ENCODE measurements at regions not wholly inside any gene's neighbourhood (a gene's known extent, or its start where the extent isn't known, plus 50 kb on each side); places are given as distances from the start of the nearest gene placed in this dataset.
"Not testable (repeated sequence)": the region's sequence is repeated elsewhere in the genome, so short reads cannot be mapped to it uniquely, and the experiment has no call there.

- Histone ChIP-seq H3K9me3 (ENCODE audit: control insufficient read depth, low read length) (peaks cover 13% of the 10 kb centered on the region), H3K9ac (ENCODE audit: extremely low read depth, low read length, poor library complexity, severe bottlenecking) (no peak overlapping the region), H3K4me1 (ENCODE audit: control insufficient read depth, insufficient read depth, low read length) (no peaks in the 10 kb centered on the region), H3K4me3 (ENCODE audit: low read length) (no peak overlapping the region), H3K27ac (ENCODE audit: low read depth, low read length) (no peak overlapping the region), H3K36me3 (ENCODE audit: control insufficient read depth, insufficient read depth, low read length) (no peaks in the 10 kb centered on the region), H3K27me3 (ENCODE audit: control insufficient read depth, insufficient read depth, low read length, poor library complexity, severe bottlenecking) (no peaks in the 10 kb centered on the region)
- TF ChIP-seq CTCF (conservative IDR thresholded peaks at IDR 0.05) = no peak
- Mint-ChIP-seq H3K4me3 (no peak overlapping the region), H3K27me3 (ENCODE audit: insufficient read depth) (no peaks in the 10 kb centered on the region), H3K4me1 (no peaks in the 10 kb centered on the region), H3K36me3 (ENCODE audit: low read depth) (no peaks in the 10 kb centered on the region), H3K27ac (no peak overlapping the region), H3K9me3 (peaks cover 16% of the 10 kb centered on the region)
- peak; percentile 52 for DNase-seq
- WGBS, 2 experiments (ENCODE audit: insufficient coverage in 1 of 2, insufficient read length in 1 of 2) = 90% methylated on average over 2 of the region's 2 CpGs; no CpG with 5 or more reads in 1 of the 2 experiments
These were observed 248.9 kb upstream of the FOXF1 start for GRCh38 chr16:86261379-86261778.

- not testable (repeated sequence) for H3K9me3 ChIP-seq (ENCODE audit: control insufficient read depth, low read length); H3K27ac ChIP-seq (ENCODE audit: low read depth, low read length); H3K27me3 ChIP-seq (ENCODE audit: control insufficient read depth, insufficient read depth, low read length, poor library complexity, severe bottlenecking); H3K36me3 ChIP-seq (ENCODE audit: control insufficient read depth, insufficient read depth, low read length); H3K9ac ChIP-seq (ENCODE audit: extremely low read depth, low read length, poor library complexity, severe bottlenecking); H3K4me3 ChIP-seq (ENCODE audit: low read length); H3K36me3 Mint-ChIP-seq (ENCODE audit: low read depth); H3K27ac Mint-ChIP-seq; DNase-seq; H3K4me1 ChIP-seq (ENCODE audit: control insufficient read depth, insufficient read depth, low read length); H3K4me3 Mint-ChIP-seq; H3K4me1 Mint-ChIP-seq; H3K9me3 Mint-ChIP-seq; H3K27me3 Mint-ChIP-seq (ENCODE audit: insufficient read depth)
- 85 to 94% methylated on average over 2 of the region's 3 CpGs for WGBS, 2 experiments (ENCODE audit: insufficient coverage in 1 of 2, insufficient read length in 1 of 2)
These were observed 242.7 kb upstream of the FOXF1 start for GRCh38 chr16:86267657-86268056.

DNA sequence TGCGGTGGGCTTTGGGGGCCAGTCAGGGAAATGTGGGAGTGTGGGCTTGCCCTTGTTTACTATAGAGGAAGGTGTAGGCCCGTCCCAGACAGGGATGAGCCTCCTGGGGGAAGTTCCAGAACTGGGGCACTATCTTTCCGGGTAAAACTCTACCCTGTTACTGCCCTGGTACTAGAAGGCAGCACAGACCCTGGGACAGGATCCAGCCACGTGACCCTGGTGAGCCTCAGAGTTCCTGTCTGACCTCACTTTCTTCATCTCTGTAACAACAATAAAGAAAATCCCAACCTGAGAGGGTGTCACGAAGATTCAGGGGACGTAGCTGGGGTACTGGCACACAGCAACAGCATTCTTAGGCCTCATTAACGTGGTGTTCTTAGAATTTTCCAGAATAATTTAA is 239.6 kb upstream of the FOXF1 start:
- no peaks in the 10 kb centered on the region for H3K4me1 ChIP-seq (ENCODE audit: control insufficient read depth, insufficient read depth, low read length)
- Mint-ChIP-seq H3K27me3 (ENCODE audit: insufficient read depth) (peaks cover 13% of the 10 kb centered on the region), H3K4me3 (no peak overlapping the region), H3K36me3 (ENCODE audit: low read depth) (no peaks in the 10 kb centered on the region), H3K4me1 (peaks cover 9% of the 10 kb centered on the region), H3K27ac (no peak overlapping the region), H3K9me3 (peaks cover 7% of the 10 kb centered on the region)
- H3K27me3 ChIP-seq (ENCODE audit: control insufficient read depth, insufficient read depth, low read length, poor library complexity, severe bottlenecking) = no peaks in the 10 kb centered on the region
- no peaks in the 10 kb centered on the region for H3K36me3 ChIP-seq (ENCODE audit: control insufficient read depth, insufficient read depth, low read length)
- WGBS, 2 experiments (ENCODE audit: insufficient coverage in 1 of 2, insufficient read length in 1 of 2) = 78 to 79% methylated on average over 6 to 7 of the region's 7 CpGs
- no peak for DNase-seq
- TF ChIP-seq CTCF (conservative IDR thresholded peaks at IDR 0.05) = no peak
- no peak overlapping the region for H3K4me3 ChIP-seq (ENCODE audit: low read length)
- no peak overlapping the region for H3K27ac ChIP-seq (ENCODE audit: low read depth, low read length)
- H3K9ac ChIP-seq (ENCODE audit: extremely low read depth, low read length, poor library complexity, severe bottlenecking) = no peak overlapping the region
- no peaks in the 10 kb centered on the region for H3K9me3 ChIP-seq (ENCODE audit: control insufficient read depth, low read length)

GRCh38 chr16:86272744-86273143 is 237.6 kb upstream of the FOXF1 start:
- Histone ChIP-seq H3K27me3 (ENCODE audit: control insufficient read depth, insufficient read depth, low read length, poor library complexity, severe bottlenecking) (peaks cover 13% of the 10 kb centered on the region), H3K4me3 (ENCODE audit: low read length) (no peak overlapping the region), H3K4me1 (ENCODE audit: control insufficient read depth, insufficient read depth, low read length) (no peaks in the 10 kb centered on the region), H3K9me3 (ENCODE audit: control insufficient read depth, low read length) (no peaks in the 10 kb centered on the region), H3K27ac (ENCODE audit: low read depth, low read length) (no peak overlapping the region), H3K9ac (ENCODE audit: extremely low read depth, low read length, poor library complexity, severe bottlenecking) (no peak overlapping the region), H3K36me3 (ENCODE audit: control insufficient read depth, insufficient read depth, low read length) (no peaks in the 10 kb centered on the region)
- H3K27ac Mint-ChIP-seq = no peak overlapping the region
- peaks cover 7% of the 10 kb centered on the region for H3K9me3 Mint-ChIP-seq
- H3K4me1 Mint-ChIP-seq = peaks cover 9% of the 10 kb centered on the region
- H3K4me3 Mint-ChIP-seq = no peak overlapping the region
- H3K27me3 Mint-ChIP-seq (ENCODE audit: insufficient read depth) = peaks cover 29% of the 10 kb centered on the region
- no peaks in the 10 kb centered on the region for H3K36me3 Mint-ChIP-seq (ENCODE audit: low read depth)
- no peak for DNase-seq
- TF ChIP-seq CTCF (conservative IDR thresholded peaks at IDR 0.05) = no peak
- 71 to 100% methylated on average over 1 of the region's 1 CpG for WGBS, 2 experiments (ENCODE audit: insufficient coverage in 1 of 2, insufficient read length in 1 of 2)

Data from endodermal cell (in vitro differentiated cells).